Germinal center (tissue), 1 donor: ENCODE measurements at regions not wholly inside any gene's neighbourhood (a gene's known extent, or its start where the extent isn't known, plus 50 kb on each side); places are given as distances from the start of the nearest gene placed in this dataset.
A peak's percentile ranks its signal among the peaks of the same experiment; 100 is the strongest.

Source experiments
- DNase-seq: peaks from one replicate; pipeline ENCODE4 v3.0.0; 2012; ENCODE audit warnings: mixed read lengths, low spot score

- no peak for DNase-seq
These were observed 129.6 kb upstream of the IGSF21 start for GRCh38 chr1:17978016-17978415.

GRCh38 chr1:17979815-17980214, 127.8 kb upstream of the IGSF21 start:
- peak; percentile 69 for DNase-seq

- DNase-seq: no peak
These were observed 125.4 kb upstream of the IGSF21 start for GRCh38 chr1:17982197-17982596.

GRCh38 chr1:17984583-17984982, 123.0 kb upstream of the IGSF21 start:
- DNase-seq: peak; percentile 53

GRCh38 chr1:17986156-17986555, 121.4 kb upstream of the IGSF21 start:
- no peak for DNase-seq

GRCh38 chr1:17990401-17990800, 117.2 kb upstream of the IGSF21 start:
- DNase-seq: no peak

GRCh38 chr1:17991996-17992395, 115.6 kb upstream of the IGSF21 start:
- no peak for DNase-seq

GRCh38 chr1:17992800-17993199, 114.8 kb upstream of the IGSF21 start:
- no peak for DNase-seq

GRCh38 chr1:17994046-17994445, 113.6 kb upstream of the IGSF21 start:
- no peak for DNase-seq

- no peak for DNase-seq
These were observed 112.1 kb upstream of the IGSF21 start for GRCh38 chr1:17995480-17995879.

GRCh38 chr1:17998889-17999288, 108.7 kb upstream of the IGSF21 start:
- DNase-seq: no peak

- DNase-seq: no peak
These were observed 107.7 kb upstream of the IGSF21 start for GRCh38 chr1:17999884-18000283.

GRCh38 chr1:18001725-18002124, 105.9 kb upstream of the IGSF21 start:
- DNase-seq: no peak

- DNase-seq: no peak
These were observed 103.3 kb upstream of the IGSF21 start for GRCh38 chr1:18004278-18004677.

- DNase-seq: no peak
These were observed 102.4 kb upstream of the IGSF21 start for GRCh38 chr1:18005238-18005637.

GRCh38 chr1:18007391-18008041, 100.1 kb upstream of the IGSF21 start:
- no peak for DNase-seq

- no peak for DNase-seq
These were observed 99.5 kb upstream of the IGSF21 start for GRCh38 chr1:18008081-18008480.

GRCh38 chr1:18009055-18009454, 98.5 kb upstream of the IGSF21 start:
- DNase-seq: no peak

GRCh38 chr1:18009478-18009961, 98.1 kb upstream of the IGSF21 start:
- no peak for DNase-seq

GRCh38 chr1:18010408-18010807, 97.2 kb upstream of the IGSF21 start:
- no peak for DNase-seq

- no peak for DNase-seq
These were observed 96.7 kb upstream of the IGSF21 start for GRCh38 chr1:18010945-18011344.

GRCh38 chr1:18011703-18012102, 95.9 kb upstream of the IGSF21 start:
- DNase-seq: no peak

GRCh38 chr1:18012686-18013085, 94.9 kb upstream of the IGSF21 start:
- DNase-seq: no peak

GRCh38 chr1:18013216-18013615, 94.4 kb upstream of the IGSF21 start:
- DNase-seq: no peak
